ENCODE measurements at regions not wholly inside any gene's neighbourhood (a gene's known extent, or its start where the extent isn't known, plus 50 kb on each side); places are given as distances from the start of the nearest gene placed in this dataset.

GRCh38 chr6:79802657-79803300 lies 144.6 kb downstream of the ELOVL4 start:
- TF ChIP-seq CTCF (IDR thresholded peaks at IDR 0.05; ENCODE audit: extremely low read depth in 1 of 2, insufficient read depth in 1 of 2, low read depth in 1 of 2, low read length in 2 of 2) (no peak), POLR2A (IDR thresholded peaks at IDR 0.05; ENCODE audit: low read depth, low read length) (no peak), POLR2AphosphoS5 (IDR thresholded peaks at IDR 0.05; ENCODE audit: insufficient read depth, low read depth, low read length) (no peak), JUN (IDR thresholded peaks at IDR 0.05; ENCODE audit: borderline replicate concordance, insufficient read depth, insufficient read length, low read depth) (no peak)

All from endothelial cell of umbilical vein (primary cell).